SU-DHL-6 (cell line): ENCODE measurements at regions not wholly inside any gene's neighbourhood (a gene's known extent, or its start where the extent isn't known, plus 50 kb on each side); places are given as distances from the start of the nearest gene placed in this dataset.

Experiments
- EZH2phosphoT487 ChIP-seq: fragments of 200-600 bp; sonication (generic), shearing (Covaris generic); conservative IDR thresholded peaks from 2 replicates; pipeline ENCODE4 v1.6.1; 2018; ENCODE audit warnings: mild to moderate bottlenecking, antibody characterized with exemption, low read length, moderate library complexity, mixed read lengths
- TF ChIP-seq, protein P1 (sequence below): fragments of 200-600 bp; sonication (generic); IDR thresholded peaks from one replicate; pipeline ENCODE4 v1.5.1; 2017; ENCODE audit warnings: antibody characterized with exemption, mild to moderate bottlenecking, low read length, moderate library complexity; ENCODE audit not compliant: insufficient read depth, poor library complexity, severe bottlenecking

GRCh38 chr6:90984066-90984465 is 397.2 kb upstream of the MAP3K7 start:
- no peak for TF ChIP-seq EZH2phosphoT487
- TF ChIP-seq, protein P1, sequence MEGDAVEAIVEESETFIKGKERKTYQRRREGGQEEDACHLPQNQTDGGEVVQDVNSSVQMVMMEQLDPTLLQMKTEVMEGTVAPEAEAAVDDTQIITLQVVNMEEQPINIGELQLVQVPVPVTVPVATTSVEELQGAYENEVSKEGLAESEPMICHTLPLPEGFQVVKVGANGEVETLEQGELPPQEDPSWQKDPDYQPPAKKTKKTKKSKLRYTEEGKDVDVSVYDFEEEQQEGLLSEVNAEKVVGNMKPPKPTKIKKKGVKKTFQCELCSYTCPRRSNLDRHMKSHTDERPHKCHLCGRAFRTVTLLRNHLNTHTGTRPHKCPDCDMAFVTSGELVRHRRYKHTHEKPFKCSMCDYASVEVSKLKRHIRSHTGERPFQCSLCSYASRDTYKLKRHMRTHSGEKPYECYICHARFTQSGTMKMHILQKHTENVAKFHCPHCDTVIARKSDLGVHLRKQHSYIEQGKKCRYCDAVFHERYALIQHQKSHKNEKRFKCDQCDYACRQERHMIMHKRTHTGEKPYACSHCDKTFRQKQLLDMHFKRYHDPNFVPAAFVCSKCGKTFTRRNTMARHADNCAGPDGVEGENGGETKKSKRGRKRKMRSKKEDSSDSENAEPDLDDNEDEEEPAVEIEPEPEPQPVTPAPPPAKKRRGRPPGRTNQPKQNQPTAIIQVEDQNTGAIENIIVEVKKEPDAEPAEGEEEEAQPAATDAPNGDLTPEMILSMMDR, result no peak
